Body of pancreas (tissue), 4 donors: ENCODE measurements at regions not wholly inside any gene's neighbourhood (a gene's known extent, or its start where the extent isn't known, plus 50 kb on each side); places are given as distances from the start of the nearest gene placed in this dataset.
"Not testable (repeated sequence)": the region's sequence is repeated elsewhere in the genome, so short reads cannot be mapped to it uniquely, and the experiment has no call there.

Experiments
- CTCF ChIP-seq, 7 experiments: fragments of 450-650 bp in 4 of 7; fragments of 200-600 bp in 3 of 7; sonication (generic) in 3 of 7; IDR thresholded peaks; one replicate each; pipeline ENCODE4 v1.5.1; 2016 to 2019; ENCODE audit warnings: antibody characterized with exemption in 7 of 7
- POLR2A ChIP-seq, 3 donors: fragments of 450-650 bp; IDR thresholded peaks; one replicate each; pipeline ENCODE4 v1.6.1; 2016; ENCODE audit warnings: antibody characterized with exemption in 3 of 3, mild to moderate bottlenecking in 2 of 3

- not testable (repeated sequence) for TF ChIP-seq CTCF, POLR2A (IDR thresholded peaks at IDR 0.05)
These were observed 52.4 kb upstream of the ANKRD10 start for GRCh38 chr13:110967156-110967855.
